Uterus (tissue), 2 donors: ENCODE measurements at regions not wholly inside any gene's neighbourhood (a gene's known extent, or its start where the extent isn't known, plus 50 kb on each side); places are given as distances from the start of the nearest gene placed in this dataset.

Source experiments
- CTCF ChIP-seq, 4 experiments: fragments of 200-600 bp in 2 of 4; fragments of 450-650 bp in 2 of 4; sonication (generic) in 2 of 4; IDR thresholded peaks; one replicate each; pipeline ENCODE4 v1.5.1; 2016 to 2019; ENCODE audit warnings: antibody characterized with exemption in 4 of 4, mild to moderate bottlenecking in 2 of 4, moderate library complexity in 1 of 4
- POLR2A ChIP-seq, 2 donors: fragments of 450-650 bp; IDR thresholded peaks; one replicate each; pipeline ENCODE4 v1.6.1; 2016; ENCODE audit warnings: antibody characterized with exemption in 2 of 2, mild to moderate bottlenecking in 1 of 2, moderate library complexity in 1 of 2

DNA sequence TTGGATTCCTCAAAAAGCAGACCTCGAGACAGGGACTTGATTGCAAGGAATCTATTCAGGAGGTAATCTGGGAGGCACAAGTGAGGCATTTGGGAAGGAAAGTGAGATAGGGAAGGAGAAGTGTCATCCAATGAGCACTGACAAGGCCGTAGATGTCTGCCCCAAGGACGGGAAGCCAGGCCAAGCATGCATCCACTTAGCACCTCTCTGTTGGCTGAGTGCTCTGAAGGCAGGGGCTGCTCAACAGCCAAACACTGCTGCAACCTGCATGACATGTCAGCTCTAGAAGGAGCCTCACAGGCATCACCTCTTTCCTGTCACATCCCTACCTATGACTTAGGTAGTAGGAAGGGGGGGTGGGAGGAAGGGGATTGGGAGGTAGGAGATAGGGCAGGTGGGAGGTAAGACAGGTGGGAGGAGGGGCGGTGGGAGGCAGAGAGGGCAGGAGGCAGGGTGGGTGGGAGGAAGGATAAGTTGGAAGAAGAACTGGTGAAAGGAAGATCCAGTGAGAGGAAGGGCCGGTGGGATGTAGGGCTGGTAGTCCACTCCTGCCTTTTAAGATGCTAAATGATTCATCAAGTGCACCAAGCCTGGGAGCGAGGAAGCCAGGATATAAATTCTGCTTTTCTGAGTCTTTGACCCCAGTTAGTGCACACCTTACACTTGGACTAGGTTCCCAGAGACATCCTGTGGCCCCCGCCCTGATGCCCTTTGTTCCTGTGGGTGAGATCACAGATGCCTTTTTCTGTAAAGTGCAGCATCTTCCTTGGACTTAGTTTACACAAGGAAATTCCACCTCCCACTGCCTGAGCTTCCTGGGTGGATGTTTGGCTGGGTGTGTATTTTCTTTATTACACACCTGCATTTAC lies 83.8 kb upstream of the NXT1 start:
- TF ChIP-seq CTCF (IDR thresholded peaks at IDR 0.05) (no peak), POLR2A (IDR thresholded peaks at IDR 0.05) (no peak)
